Erythroblast (primary cell): ENCODE measurements at regions not wholly inside any gene's neighbourhood (a gene's known extent, or its start where the extent isn't known, plus 50 kb on each side); places are given as distances from the start of the nearest gene placed in this dataset.

ENCODE experiments used
- DNase-seq, 2 experiments: peaks; one replicate each; lab custom pipeline; 2025; lab: John Stamatoyannopoulos, UW
- GATA1 ChIP-seq: IDR thresholded peaks from 2 replicates; pipeline ENCODE4 v1.6.1; 2011; ENCODE audit warnings: low read depth, mild to moderate bottlenecking, control low read depth, low read length, moderate library complexity
- POLR2A ChIP-seq: IDR thresholded peaks from 2 replicates; pipeline ENCODE4 v1.6.1; 2011; ENCODE audit warnings: mild to moderate bottlenecking, low read length

- TF ChIP-seq GATA1 = no peak
- no peak for TF ChIP-seq POLR2A
- DNase-seq = no peak
Observed at GRCh38 chr2:196224756-196225155, 53.4 kb upstream of the STK17B start.

- DNase-seq = no peak
- TF ChIP-seq POLR2A = no peak
- no peak for TF ChIP-seq GATA1
Observed at GRCh38 chr2:196225213-196225612, 53.8 kb upstream of the STK17B start.

GRCh38 chr2:196226058-196226706 lies 54.8 kb upstream of the STK17B start:
- TF ChIP-seq POLR2A = no peak
- no peak for TF ChIP-seq GATA1
- no peak for DNase-seq

GRCh38 chr2:196226707-196227065 lies 55.3 kb upstream of the STK17B start:
- no peak for TF ChIP-seq GATA1
- TF ChIP-seq POLR2A = no peak
- DNase-seq = no peak

DNA sequence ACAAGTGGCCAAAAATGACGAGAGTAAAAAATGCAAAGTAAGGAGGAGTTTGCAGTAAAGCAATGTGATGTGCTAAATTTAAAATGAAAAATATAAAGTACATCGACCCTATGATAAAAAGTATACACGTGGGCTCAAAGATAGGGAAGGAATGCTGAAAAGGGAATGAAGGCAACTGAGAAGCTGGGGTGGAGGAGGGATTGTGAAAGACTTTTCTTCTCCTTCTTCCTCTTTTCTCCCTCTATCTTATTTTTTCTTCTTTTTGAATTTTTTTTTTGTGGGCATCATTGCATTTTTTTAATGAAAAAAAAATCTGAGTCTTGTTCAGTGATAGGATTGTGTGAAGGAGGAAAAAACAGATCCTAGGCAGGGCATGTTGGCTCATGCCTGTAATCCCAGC lies 57.6 kb upstream of the STK17B start:
- DNase-seq = no peak
- no peak for TF ChIP-seq POLR2A
- no peak for TF ChIP-seq GATA1

DNA sequence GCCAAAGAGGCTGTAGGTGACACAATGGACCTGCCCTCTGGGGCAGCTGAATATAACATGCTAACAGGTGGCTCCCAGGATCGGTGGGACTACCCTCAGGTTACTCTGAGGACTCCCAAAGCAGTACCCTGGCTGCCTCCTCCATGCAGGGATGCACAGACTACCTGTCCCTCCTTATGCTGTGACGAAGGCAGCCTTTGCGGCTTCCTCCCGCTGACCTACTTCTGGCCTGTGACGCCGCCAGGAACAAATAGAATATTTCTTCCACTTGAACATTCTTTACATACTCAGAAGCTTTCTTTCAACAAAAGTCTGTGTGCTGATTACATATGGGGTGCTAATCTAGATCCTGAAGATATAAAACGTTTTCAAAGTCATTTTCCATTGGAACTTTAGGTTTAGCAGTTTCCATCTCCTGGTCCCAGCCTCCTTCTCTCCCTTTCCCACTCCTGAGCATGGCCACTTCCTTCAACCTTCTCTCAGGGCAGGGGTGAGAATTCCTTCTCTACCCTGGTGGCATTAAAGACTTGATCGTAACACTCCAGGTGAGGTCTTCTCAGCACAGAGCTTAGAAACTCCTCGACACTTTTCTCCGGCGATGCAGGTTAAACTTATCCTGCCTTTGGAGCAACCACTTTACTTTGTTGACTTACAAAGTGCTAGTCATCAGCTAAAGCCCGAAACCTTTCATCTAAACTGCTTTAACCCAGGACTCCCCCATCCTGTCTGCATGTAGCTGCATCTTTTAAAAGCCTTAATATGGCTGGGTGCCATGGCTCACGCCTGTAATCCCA lies 58.9 kb upstream of the STK17B start:
- no peak for TF ChIP-seq POLR2A
- no peak for TF ChIP-seq GATA1
- DNase-seq = no peak

DNA sequence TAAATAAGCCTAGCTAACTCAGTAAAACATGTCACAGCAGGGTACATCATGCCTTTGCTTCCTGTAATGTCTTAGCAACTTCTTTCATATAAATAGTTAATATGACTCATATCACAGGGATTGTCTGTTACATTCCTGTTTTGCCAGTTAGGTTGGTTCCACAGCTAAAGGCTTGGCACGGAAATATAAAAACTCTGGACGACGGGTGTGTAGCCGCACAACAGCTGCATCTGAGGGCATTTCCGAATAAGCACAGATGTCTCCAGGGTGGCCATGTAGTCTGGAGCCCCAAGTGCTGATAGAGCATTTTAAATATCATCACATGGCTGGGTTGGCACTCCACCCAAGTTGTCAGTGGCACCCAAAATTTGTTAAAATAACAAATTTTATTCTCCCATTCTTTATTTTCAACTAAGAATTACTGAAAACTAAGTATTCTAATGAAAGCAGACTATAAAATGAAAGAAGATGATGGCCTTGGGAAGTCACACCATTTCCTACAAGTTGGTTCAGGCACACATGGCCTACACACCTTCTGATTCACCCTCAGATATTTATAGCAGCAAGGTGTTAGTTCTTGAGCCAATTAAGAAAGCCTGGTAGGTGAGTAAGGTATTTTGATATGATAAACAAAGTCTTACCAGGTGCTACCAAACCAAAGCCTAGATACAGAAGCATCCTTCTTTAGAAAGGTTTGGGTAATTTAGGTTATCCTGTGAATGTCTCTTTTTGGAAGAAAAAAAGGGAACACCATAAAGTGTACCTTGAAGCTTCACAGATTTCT lies 61.8 kb upstream of the STK17B start:
- no peak for DNase-seq
- TF ChIP-seq POLR2A (no peak), GATA1 (no peak)

DNA sequence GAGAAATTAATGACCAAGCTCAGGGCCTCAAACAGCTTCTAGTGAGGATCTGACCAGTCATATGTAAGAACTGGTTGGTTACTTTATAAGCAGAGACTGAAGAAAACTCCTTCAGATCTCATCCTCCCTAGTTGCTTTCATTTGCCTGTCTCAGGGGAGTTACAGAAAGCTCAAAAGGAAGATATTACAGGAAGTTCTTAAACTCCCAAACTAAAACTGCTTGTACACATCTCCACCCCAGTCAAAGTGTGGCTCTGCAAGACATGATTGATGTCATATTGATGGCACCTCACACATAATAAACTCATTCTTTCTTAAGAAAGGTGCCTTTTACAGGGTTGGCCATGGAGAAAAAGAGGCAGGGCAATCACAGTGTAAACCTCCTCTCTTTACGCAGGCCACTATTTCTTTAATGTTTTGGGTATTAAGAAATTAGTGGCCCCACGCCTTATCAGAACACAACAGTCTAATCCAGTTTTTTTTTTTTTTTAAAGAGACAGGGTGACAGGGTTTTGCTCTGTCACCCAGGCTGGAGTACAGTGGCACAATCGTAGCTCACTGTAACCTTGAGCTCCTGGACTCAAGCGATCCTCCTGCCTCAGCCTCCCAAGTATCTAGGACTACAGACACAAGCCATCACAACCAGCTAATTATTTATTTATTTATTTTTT lies 62.6 kb upstream of the STK17B start:
- TF ChIP-seq GATA1 (no peak), POLR2A (no peak)
- DNase-seq = peak; percentile 25 to 33

DNA sequence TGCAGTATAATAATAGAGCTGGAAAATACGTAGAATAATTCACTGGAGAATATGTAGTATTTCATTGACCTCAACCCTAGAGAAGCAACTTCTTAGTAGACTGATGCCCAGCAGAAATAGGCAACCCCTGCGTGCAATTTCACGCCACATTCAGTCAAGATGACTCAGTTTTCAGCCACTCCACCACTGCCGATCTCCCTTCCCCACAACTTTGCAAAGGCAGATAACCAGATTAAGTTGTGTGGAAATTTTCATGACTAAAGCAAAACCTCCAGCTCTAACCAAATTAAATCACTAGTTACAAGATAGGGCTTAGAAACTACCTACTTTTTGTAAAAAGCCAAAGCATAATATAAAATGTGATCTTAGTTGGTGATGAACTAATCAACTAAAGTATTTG lies 63.3 kb upstream of the STK17B start:
- TF ChIP-seq GATA1 (no peak), POLR2A (no peak)
- DNase-seq = peak; percentile 29 to 54

- TF ChIP-seq GATA1 (no peak), POLR2A (no peak)
- DNase-seq = no peak
Observed at GRCh38 chr2:196238836-196239380, 67.5 kb upstream of the STK17B start.

DNA sequence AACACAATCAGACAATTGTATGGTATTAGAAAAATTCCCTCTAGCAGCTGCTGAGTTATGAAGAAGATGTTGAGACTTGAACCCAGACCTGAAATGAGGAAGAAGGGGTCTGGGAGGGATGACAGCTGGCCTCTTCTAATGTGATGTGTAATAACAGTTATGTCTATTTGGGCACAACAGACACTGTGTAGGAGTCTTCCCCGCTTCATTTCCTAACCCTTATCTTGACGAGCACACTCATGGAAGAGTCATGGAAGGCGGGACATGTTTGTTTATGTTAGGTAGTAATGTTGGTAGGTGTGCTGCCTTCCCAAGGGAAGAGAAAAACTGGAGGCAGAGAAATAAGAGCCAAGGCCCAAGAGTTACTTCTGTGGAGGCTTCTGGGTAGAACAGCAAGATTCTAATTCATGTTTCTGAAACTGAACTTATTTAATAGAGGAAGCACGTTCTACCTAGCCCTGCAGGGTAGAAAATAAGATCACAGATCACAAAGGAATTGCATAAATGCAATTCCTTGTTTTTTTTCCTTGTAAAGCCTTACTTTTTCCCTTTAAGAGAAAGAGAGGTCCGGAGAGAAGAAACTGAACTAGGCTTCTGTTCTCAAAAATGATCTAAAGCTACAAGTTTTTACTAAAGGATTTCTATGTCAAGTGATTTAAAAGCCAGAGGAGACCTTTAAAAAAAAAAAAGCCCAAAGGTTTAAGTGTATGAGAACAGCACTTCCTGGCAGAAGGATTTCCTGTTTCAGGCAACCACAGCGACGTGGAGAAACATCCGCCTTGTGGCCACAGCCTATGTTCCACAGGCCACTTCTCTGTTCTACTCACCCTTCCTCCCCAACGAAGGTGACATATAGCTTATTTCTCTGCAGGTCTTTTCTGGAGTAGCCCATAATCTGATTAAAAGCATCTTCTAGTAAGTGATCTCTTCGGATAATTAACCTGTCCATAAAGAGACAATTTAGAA lies 68.5 kb upstream of the STK17B start:
- TF ChIP-seq GATA1 = no peak
- peak; percentile 13 to 17 for DNase-seq

DNA sequence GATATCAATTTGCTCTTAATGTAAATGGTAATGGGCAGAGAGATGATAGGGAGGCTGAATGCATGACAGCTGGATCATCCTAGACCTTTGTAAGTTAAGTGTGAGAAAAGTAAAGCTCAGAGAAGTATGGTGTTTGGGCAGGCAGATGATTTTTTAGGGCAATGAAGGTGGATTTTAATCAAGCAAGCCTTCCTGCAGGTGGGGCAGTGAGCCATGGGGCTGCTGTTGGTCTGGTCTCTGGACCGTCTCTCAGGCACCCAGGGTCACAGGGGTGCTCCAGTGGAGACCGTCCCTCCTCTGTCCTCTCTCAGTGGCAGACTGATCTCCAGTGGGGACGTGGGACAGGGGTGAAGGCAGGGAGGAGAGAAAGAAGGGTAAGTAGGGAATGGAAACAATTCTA lies 69.8 kb upstream of the STK17B start:
- DNase-seq = no peak
- TF ChIP-seq POLR2A = no peak
- no peak for TF ChIP-seq GATA1
